HepG2 (cell line): ENCODE measurements at regions not wholly inside any gene's neighbourhood (a gene's known extent, or its start where the extent isn't known, plus 50 kb on each side); places are given as distances from the start of the nearest gene placed in this dataset.
"Not testable (repeated sequence)": the region's sequence is repeated elsewhere in the genome, so short reads cannot be mapped to it uniquely, and the experiment has no call there.

Source experiments
- CHD2 ChIP-seq: IDR thresholded peaks from 2 replicates; pipeline ENCODE4 v1.6.1; 2011; ENCODE audit warnings: low read depth, low read length, improper control_type of control experiment
- CREM ChIP-seq, 2 experiments: sonication (generic) in 1 of 2; formaldehyde crosslinking in 1 of 2; IDR thresholded peaks; 2 replicates each; pipeline versions ENCODE4 v1.4.0 to v1.6.1; 2016 to 2020; ENCODE audit warnings: antibody characterized with exemption in 1 of 2, mild to moderate bottlenecking in 1 of 2, missing genetic modification reagents in 1 of 2
- DPF2 ChIP-seq: sonication (generic); formaldehyde crosslinking; IDR thresholded peaks from 2 replicates; pipeline ENCODE4 v1.4.0; 2020; ENCODE audit warnings: mild to moderate bottlenecking, low read depth, missing genetic modification reagents, borderline replicate concordance
- FOXK2 ChIP-seq: fragments of 450-650 bp; IDR thresholded peaks from 2 replicates; pipeline ENCODE4 v1.6.1; 2016
- KLF9 ChIP-seq: IDR thresholded peaks from 2 replicates; pipeline ENCODE4 v1.6.1; 2016; ENCODE audit warnings: low read depth
- MAX ChIP-seq: IDR thresholded peaks from 2 replicates; pipeline ENCODE4 v1.6.1; 2012; ENCODE audit warnings: inconsistent platforms
- SP1 ChIP-seq, 2 experiments: fragments of 450-650 bp in 1 of 2; sonication (generic) in 1 of 2; formaldehyde crosslinking in 1 of 2; IDR thresholded peaks; 2 replicates each; pipeline versions ENCODE4 v1.4.0 to v1.6.1; 2016 to 2020; ENCODE audit warnings: missing genetic modification reagents in 1 of 2
- SRF ChIP-seq: IDR thresholded peaks from 2 replicates; pipeline ENCODE4 v1.6.1; 2011; ENCODE audit warnings: mild to moderate bottlenecking, low read depth, low read length, moderate library complexity
- TSC22D2 ChIP-seq: sonication (generic); formaldehyde crosslinking; IDR thresholded peaks from 2 replicates; pipeline ENCODE4 v1.5.1; 2020; ENCODE audit warnings: missing genetic modification reagents, mild to moderate bottlenecking, borderline replicate concordance
- USF2 ChIP-seq, 2 experiments: sonication (generic) in 1 of 2; formaldehyde crosslinking in 1 of 2; IDR thresholded peaks; 2 replicates each; pipeline versions ENCODE4 v1.5.1 to v1.6.1; 2011 to 2020; ENCODE audit warnings: borderline replicate concordance in 1 of 2, low read depth in 1 of 2, low read length in 1 of 2, mild to moderate bottlenecking in 1 of 2, missing genetic modification reagents in 1 of 2, moderate library complexity in 1 of 2
- ZFP41 ChIP-seq: sonication (generic); formaldehyde crosslinking; IDR thresholded peaks from 2 replicates; pipeline ENCODE4 v1.4.0; 2020; ENCODE audit warnings: mild to moderate bottlenecking, missing genetic modification reagents, borderline replicate concordance
- TF ChIP-seq, protein P1 (sequence below): sonication (generic); formaldehyde crosslinking; IDR thresholded peaks from 2 replicates; pipeline ENCODE4 v1.5.1; 2020; ENCODE audit warnings: mild to moderate bottlenecking, missing genetic modification reagents, moderate library complexity
- TF ChIP-seq, protein P2 (sequence below): sonication (generic); formaldehyde crosslinking; IDR thresholded peaks from 2 replicates; pipeline ENCODE4 v1.5.0; 2020; ENCODE audit warnings: mild to moderate bottlenecking, missing genetic modification reagents, moderate library complexity
- TF ChIP-seq, protein P3 (sequence below): sonication (generic); formaldehyde crosslinking; IDR thresholded peaks from 2 replicates; pipeline ENCODE4 v1.4.0; 2020; ENCODE audit warnings: missing genetic modification reagents, mild to moderate bottlenecking, borderline replicate concordance

GRCh38 chr5:99410386-99410785 is 481.6 kb upstream of the CHD1 start:
- TF ChIP-seq CREM (IDR thresholded peaks at IDR 0.05); CREM (CRISPR knock-in tag; IDR thresholded peaks at IDR 0.05); CHD2; ZFP41 (CRISPR knock-in tag); USF2 (IDR thresholded peaks at IDR 0.05; ENCODE audit: low read depth, low read length); USF2 (CRISPR knock-in tag; IDR thresholded peaks at IDR 0.05; ENCODE audit: borderline replicate concordance); SRF; KLF9 (CRISPR knock-in tag); MAX; SP1 (IDR thresholded peaks at IDR 0.05); SP1 (CRISPR knock-in tag; IDR thresholded peaks at IDR 0.05); TSC22D2 (CRISPR knock-in tag); FOXK2; DPF2: not testable (repeated sequence)
- TF ChIP-seq, protein P1, sequence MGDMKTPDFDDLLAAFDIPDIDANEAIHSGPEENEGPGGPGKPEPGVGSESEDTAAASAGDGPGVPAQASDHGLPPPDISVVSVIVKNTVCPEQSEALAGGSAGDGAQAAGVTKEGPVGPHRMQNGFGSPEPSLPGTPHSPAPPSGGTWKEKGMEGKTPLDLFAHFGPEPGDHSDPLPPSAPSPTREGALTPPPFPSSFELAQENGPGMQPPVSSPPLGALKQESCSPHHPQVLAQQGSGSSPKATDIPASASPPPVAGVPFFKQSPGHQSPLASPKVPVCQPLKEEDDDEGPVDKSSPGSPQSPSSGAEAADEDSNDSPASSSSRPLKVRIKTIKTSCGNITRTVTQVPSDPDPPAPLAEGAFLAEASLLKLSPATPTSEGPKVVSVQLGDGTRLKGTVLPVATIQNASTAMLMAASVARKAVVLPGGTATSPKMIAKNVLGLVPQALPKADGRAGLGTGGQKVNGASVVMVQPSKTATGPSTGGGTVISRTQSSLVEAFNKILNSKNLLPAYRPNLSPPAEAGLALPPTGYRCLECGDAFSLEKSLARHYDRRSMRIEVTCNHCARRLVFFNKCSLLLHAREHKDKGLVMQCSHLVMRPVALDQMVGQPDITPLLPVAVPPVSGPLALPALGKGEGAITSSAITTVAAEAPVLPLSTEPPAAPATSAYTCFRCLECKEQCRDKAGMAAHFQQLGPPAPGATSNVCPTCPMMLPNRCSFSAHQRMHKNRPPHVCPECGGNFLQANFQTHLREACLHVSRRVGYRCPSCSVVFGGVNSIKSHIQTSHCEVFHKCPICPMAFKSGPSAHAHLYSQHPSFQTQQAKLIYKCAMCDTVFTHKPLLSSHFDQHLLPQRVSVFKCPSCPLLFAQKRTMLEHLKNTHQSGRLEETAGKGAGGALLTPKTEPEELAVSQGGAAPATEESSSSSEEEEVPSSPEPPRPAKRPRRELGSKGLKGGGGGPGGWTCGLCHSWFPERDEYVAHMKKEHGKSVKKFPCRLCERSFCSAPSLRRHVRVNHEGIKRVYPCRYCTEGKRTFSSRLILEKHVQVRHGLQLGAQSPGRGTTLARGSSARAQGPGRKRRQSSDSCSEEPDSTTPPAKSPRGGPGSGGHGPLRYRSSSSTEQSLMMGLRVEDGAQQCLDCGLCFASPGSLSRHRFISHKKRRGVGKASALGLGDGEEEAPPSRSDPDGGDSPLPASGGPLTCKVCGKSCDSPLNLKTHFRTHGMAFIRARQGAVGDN = not testable (repeated sequence)
- TF ChIP-seq, protein P2, sequence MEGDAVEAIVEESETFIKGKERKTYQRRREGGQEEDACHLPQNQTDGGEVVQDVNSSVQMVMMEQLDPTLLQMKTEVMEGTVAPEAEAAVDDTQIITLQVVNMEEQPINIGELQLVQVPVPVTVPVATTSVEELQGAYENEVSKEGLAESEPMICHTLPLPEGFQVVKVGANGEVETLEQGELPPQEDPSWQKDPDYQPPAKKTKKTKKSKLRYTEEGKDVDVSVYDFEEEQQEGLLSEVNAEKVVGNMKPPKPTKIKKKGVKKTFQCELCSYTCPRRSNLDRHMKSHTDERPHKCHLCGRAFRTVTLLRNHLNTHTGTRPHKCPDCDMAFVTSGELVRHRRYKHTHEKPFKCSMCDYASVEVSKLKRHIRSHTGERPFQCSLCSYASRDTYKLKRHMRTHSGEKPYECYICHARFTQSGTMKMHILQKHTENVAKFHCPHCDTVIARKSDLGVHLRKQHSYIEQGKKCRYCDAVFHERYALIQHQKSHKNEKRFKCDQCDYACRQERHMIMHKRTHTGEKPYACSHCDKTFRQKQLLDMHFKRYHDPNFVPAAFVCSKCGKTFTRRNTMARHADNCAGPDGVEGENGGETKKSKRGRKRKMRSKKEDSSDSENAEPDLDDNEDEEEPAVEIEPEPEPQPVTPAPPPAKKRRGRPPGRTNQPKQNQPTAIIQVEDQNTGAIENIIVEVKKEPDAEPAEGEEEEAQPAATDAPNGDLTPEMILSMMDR = not testable (repeated sequence)
- TF ChIP-seq, protein P3, sequence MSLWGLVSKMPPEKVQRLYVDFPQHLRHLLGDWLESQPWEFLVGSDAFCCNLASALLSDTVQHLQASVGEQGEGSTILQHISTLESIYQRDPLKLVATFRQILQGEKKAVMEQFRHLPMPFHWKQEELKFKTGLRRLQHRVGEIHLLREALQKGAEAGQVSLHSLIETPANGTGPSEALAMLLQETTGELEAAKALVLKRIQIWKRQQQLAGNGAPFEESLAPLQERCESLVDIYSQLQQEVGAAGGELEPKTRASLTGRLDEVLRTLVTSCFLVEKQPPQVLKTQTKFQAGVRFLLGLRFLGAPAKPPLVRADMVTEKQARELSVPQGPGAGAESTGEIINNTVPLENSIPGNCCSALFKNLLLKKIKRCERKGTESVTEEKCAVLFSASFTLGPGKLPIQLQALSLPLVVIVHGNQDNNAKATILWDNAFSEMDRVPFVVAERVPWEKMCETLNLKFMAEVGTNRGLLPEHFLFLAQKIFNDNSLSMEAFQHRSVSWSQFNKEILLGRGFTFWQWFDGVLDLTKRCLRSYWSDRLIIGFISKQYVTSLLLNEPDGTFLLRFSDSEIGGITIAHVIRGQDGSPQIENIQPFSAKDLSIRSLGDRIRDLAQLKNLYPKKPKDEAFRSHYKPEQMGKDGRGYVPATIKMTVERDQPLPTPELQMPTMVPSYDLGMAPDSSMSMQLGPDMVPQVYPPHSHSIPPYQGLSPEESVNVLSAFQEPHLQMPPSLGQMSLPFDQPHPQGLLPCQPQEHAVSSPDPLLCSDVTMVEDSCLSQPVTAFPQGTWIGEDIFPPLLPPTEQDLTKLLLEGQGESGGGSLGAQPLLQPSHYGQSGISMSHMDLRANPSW (CRISPR knock-in tag) = not testable (repeated sequence)
